ENCODE measurements at regions not wholly inside any gene's neighbourhood (a gene's known extent, or its start where the extent isn't known, plus 50 kb on each side); places are given as distances from the start of the nearest gene placed in this dataset.
"Not testable (repeated sequence)": the region's sequence is repeated elsewhere in the genome, so short reads cannot be mapped to it uniquely, and the experiment has no call there.

DNA sequence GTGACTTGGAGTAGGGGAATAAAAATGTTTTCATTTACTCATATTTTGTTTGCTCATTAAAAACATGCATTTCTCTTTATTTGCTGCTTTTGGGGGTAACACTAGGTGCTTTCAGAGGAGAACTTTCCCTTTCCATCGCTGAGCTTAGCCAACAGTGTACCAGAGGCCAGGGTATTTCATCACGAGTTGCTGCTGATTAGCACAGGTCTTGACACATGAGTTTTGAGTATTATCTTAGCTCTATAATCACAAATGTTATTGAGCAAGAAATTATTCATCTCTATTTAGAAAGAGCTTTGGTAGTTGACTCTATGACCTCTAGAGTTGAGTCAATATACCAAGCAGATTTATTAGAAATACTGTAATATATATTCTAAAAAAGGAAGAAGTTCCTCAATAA, 375.9 kb downstream of the NXPH1 start:
- DNase-seq = no peak

DNA sequence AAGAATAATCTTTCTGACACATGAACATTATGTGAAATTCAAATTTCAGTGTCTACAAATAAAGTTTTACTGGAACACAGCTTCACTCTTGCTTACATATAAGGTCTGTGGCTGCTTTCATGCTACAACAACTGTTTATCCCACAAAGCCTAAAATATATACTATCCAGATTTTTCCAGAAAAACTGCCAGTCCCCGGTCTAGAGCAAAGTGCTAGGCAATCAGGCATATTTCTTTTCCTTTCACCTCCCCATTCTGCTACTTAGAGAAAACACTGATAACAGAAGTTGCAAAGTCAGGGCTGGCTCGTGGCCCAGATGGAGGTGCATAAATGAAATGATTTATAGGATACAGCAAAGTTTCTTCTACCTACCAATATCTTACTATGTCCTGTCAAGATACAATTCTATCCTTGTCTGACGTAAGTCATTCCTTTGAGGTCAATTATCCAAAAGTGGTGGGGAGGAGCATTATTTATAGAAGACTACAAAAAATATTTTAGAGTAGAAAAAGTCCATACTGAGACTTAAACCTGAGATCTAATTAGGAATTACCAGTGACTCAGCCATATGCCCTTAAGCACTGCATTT, 384.1 kb downstream of the NXPH1 start:
- no peak for DNase-seq

DNA sequence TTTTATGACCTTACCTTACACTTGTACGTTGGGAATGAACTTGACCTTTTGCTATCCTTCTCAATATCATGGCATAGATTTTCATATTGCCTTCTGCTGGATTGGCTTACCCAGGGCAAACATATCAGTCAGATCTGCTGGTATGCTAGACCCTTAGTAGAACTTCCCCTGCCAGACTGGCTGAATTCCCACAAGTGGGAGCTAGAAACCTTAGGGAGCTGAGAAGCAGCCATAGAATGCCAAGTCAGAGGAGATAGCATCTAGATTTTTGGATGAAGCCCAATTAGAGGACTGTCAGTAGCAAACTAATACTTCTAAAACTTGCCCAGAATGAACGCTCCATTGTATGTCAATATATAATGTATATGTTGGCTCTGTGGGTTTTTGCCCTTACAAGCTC, 385.0 kb downstream of the NXPH1 start:
- no peak for DNase-seq

DNA sequence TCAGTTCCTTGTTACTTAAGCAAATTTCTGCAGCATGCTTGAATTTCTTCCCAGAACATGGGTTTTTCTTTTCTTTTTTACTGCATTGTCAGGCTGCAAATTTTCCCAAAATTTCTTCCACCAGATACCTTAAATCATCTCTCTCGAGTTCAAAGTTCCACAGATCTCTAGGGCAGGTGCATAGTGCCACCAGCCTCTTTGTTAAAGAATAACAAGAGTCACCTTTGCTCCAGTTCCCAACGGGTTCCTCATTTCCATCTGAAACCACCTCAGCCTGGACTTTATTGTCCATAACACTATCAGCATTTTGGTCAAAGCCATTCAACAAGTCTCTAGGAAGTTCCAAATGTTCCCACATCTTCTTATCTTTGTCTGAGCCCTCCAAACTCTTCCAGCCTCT, 389.2 kb downstream of the NXPH1 start:
- DNase-seq = no peak

DNA sequence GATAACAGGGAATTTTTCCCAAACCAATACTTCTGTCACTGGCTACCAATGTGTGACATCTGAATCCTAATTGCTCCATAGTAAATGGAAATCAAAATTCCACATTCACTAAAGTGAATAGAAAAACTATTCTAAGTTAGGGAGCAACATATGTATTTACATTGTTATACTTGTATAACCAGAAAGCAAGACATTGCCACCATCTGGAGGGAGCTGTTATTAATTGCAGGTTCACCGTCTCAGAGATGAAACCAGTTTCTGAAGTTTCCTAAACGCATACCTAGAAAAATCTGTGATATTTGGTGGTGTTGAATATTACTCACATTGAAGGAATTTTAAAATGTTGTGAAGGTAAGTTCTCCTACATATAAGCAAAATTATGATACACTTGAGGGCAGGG, 390.1 kb downstream of the NXPH1 start:
- DNase-seq = no peak

DNA sequence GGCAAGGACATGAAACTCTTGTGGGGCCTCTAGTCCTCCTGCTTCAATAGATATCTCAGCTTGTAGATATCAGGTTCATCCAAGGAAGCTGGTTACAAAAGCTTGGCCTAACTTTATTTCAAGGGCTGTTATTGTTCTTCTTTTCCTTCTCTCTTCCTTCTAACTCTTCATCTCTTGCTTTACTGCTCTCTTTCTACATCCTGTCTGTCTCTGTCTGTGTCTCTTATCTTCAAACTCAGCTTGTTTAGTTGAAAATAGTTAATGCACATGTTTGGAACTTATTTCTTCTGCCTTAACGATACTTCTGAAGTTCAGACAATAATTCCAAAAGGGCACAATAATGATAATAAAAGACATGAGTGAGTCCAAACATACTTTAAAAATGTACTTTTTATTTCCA, 393.9 kb downstream of the NXPH1 start:
- DNase-seq = no peak

DNA sequence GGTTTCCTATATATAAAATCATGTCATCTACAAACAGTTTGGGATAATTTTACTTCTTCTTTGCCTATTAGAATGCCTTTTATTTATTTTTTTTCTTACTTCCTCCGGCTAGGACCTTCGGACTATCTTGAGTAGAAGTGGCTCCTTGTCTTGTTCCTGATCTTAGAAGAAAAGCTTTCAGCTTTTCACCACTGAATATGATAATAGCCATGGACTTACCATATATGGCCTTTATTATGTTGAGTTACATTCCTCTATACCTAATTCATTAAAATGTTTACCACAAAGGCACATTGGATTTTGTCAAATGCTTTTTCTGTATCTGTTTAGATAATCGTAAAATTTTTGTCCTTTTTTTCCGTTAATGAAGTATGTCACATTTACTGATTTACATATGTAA, 395.7 kb downstream of the NXPH1 start:
- no peak for DNase-seq

DNA sequence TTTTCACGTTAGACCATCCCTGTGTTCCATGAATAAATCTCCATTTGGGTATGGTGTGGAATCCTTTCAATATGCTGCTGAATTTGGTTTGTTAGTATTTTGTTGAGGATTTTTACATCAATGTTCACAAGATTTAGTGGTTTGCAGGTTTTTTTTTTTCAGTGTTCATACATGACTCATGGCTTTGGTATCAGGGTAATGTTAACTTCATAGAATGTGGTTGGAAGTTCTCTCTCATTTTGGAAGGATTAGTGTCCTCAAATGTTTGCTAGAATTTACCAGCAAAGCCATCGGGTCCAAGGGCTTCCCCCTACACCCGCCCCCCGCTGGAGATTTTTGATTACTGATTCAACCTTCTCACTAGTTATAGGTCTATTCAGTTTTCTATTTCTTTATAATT, 398.0 kb downstream of the NXPH1 start:
- no peak for DNase-seq

DNA sequence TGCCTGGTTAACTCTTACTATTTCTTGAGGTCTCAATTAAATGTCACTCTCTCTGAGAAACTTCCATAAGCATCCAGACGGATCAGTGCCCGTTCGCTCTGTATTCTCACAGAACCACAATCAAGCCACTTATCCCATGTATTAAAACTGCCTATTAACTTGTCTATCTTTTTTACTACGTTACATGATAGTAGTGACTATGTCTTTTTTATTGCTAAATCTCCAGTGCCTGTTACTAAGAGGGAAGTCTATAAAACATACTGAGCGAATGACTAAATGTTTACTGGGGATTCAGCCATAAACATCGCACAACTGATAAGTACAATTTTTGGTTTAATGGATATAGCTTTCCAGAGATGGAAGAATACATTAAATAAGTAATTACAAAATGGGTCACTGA, 399.9 kb downstream of the NXPH1 start:
- no peak for DNase-seq

DNA sequence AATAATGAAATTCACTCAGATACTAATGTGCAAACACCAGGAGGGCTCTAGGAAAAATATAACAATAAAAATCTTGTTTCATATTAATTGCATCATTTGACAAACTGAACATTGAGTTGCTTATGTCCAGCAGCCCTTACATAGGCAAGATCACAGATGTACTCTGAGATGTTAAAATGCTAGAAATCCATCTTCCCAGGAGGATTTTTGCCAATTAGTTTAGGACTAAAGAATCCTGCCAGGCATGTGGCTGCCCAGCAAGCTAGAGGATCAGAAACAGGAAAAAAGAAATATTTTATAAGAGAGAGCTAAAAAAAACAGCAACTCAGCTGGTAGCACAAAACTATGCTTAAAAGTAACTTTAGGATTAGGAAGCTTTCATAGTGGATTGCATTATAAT, 407.8 kb downstream of the NXPH1 start:
- DNase-seq = no peak

DNA sequence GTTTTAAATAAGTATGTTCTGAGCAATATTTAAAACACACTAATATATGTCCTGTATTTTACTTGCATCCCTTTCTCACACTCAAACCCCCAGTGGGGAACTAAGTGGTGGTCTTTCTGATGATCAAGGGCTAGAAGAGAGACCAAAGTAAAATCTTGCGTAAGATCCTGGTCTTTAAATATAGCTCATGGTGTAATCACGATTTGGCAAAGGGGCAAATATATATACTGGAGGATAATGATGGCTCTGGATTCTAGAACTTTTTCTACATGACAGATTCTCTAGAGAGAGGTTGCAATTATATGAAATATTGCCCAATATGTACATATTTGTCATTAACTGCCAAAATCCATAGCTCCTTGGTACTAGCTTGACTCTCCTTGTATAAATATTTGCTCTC, 438.3 kb downstream of the NXPH1 start:
- DNase-seq = no peak

DNA sequence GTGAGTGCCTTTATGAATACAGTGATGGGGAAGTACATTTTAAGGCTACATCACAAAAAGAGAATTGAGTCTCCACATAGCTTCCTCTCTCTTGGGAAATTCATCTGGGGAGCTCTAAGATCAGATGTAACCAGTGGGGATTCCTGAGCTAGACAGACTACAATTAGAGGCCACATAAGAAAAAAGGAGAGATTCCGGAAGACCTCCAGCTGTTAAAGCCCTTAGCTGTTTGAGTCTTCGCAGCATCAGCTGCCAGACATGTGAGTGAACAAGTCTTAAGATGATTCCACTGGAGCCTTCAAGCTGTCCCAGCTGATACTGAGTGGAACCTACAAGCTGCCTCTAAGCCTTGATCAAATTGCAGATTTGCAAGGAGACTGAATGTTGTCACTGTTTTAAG, 448.5 kb downstream of the NXPH1 start:
- no peak for DNase-seq

DNA sequence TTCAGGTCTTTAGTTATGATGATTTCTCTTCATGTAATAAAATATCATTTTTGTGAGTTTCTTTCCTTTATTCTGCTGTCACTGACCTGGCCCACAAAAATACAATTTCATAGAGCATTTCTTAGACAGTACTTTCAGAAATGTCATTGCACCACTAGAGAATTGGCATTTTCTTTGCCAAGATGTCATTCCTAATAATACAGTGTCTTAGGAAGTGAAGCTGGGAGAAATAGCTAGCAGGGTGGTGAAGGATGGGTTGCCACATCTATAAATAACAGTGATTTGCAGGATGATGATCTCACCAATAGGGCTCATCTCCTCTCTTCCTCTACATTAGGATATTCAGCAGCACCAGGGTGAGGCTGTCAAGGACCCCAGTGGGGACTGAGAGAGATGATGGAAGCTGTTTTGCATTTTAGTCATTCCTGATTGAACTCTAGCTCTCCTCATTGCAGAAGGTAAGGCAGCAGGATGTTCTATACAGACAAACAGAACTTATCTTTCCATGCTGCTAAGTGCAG, 452.1 kb downstream of the NXPH1 start:
- DNase-seq = no peak

DNA sequence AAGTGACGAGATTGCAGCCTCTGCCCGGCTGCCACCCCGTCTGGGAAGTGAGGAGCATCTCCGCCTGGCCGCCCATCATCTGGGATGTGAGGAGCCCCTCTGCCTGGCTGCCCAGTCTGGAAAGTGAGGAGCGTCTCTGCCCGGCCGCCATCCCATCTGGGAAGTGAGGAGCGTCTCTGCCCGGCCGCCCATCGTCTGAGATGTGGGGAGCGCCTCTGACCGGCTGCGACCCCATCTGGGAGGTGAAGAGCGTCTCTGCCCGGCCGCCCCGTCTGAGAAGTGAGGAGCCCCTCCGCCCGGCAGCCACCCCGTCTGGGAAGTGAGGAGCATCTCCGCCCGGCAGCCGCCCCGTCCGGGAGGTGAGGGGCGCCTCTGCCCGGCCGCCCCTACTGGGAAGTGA, 456.9 kb downstream of the NXPH1 start:
- DNase-seq = not testable (repeated sequence)

DNA sequence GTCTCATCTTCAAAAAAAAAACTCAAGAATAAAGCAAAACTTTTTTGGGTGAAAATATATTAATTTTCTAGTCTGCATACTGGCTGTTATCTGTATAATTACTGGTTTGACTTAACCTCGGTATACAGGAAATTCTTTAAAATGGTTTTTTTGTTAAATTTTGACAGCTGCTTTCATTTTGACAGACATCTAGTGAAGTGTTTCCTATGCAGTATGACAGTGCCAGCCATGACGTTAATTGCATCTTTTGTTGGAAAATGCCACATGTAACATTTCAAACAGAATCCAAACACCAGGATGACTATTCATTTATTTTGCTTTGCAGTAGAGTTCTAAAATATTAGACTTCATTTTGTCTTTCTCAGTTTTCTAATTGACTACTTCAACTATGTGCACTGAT, 460.4 kb downstream of the NXPH1 start:
- DNase-seq = no peak

DNA sequence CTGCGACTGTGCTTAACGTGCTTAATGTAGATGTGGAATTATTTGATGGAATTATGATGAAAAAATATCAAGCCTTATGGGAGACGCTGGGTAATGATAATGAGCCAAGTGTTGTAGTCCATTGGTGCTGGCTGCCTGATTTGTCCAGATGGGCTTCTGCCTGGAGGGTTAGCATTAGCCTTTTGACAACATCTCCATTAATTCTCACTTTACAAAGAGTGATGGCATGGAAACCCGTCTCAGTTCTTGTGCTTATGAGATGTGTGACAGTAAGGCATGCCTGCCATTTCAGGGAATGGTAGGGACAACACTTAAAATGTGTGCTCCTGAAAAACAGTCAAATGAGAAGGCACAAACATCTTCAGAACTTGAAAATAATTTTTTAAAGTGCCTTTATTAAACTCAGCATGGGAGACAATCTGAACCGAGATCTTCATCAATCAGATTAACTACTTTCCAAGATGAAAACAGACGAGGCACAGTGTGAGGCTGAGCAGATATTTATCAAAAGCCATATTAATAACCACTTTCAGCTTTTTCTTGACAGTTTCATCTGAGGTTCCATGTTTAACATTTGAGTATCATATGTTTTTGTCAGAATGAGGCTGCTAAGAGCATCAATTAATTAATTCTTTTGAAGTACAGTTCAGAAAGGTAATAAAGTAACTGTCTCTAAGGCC, 473.1 kb downstream of the NXPH1 start:
- no peak for DNase-seq

DNA sequence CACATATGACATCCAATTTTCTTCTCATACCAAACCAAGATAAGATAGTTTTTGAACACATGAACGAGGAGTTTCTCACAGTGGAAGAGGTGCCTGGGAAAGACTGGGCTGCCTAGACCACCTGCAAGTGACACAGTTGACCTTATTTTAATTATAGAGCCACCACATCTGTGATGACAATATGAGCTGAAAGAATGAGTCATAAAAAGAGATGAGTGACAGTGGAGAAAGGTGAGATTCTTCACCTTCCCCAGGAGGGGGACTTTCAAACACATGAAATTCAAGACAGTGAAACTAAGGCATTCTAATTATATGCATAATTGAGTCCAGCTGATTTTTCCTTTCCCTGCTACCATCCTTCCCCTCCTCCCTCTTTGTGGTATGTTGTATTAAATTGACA, 475.5 kb downstream of the NXPH1 start:
- DNase-seq = no peak

DNA sequence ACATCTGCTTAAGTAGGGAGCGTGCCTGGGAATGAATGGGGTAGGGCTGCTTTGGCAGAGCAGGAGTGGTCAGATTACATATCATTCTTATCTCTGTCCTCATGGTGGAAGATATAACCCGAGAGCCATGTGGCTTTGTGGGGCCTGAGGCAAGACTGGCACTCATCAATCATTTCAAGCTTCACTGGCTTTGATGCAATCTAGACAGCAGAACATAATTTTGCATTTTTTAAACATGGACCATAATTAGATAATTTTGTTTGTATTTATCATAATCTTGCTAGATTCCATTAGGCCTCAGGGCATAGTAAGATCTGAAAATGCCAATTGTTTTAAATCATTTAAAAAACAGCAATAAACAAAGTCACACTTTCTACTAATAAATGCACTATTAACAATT, 480.3 kb downstream of the NXPH1 start:
- no peak for DNase-seq

DNA sequence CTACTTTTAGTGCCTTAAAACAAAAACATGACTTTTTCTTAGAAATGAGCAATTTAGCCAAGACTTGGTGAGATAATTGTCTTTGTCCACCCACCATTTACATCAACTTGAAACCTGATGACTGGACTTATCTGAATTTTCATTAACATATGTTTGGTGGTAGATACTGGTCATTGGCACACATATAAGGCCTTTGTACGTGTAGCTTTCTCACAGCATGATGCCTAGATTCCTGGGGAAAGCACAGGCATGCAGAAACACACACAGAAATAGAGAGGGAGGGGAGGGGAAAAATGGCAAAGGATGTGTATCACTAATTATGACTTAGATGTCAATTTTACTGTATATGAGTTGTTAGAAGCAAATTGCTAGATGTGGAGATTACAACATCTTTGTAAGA, 488.4 kb downstream of the NXPH1 start:
- no peak for DNase-seq

DNA sequence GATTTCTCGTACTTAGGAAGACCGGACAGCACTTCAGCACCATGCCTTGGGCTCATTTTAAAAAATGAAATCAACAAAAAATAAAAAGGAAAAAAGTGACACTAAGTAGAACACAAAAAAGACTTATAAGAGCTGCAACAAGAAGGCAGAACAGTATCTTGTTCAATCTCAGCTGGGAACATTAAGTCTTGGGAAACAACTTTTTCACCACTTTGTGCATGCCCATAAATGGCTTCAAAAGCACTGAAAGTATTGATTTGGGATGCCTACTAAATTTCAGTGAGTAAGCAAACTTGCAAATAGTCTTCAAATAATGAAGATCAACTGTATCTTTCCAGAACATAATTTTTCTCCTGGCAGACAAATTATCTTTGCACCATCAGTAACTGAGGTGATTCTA, 489.3 kb downstream of the NXPH1 start:
- no peak for DNase-seq

DNA sequence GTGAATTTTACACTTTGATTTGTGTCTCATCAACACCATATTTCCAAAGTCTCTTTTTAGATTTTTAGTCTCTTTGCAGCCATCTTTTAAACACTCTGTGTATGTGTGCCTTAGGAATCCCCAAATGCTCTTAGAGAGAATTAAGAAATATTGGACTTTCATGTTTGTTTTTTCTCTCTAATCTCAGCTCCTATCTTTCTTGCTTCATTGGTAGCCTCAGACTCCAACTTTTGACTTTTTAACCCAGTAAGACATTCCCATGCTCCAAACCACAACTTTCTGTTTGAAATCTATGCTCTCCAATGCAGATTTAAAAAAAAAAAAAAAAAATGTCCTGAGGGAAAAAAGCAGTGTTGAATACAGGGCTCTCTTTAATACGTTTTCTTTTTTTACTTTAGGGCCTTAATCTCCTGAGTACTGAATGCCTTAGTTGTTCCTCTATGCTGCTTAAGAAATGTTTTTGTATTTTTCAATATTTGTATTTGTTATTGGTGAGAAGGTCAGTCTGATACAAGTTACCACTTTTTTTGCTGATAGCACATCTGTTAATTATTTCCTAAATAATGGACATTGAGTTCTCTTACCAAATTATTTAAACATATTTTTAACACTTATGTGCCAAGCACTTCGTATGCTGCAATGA, 489.9 kb downstream of the NXPH1 start:
- DNase-seq = no peak

DNA sequence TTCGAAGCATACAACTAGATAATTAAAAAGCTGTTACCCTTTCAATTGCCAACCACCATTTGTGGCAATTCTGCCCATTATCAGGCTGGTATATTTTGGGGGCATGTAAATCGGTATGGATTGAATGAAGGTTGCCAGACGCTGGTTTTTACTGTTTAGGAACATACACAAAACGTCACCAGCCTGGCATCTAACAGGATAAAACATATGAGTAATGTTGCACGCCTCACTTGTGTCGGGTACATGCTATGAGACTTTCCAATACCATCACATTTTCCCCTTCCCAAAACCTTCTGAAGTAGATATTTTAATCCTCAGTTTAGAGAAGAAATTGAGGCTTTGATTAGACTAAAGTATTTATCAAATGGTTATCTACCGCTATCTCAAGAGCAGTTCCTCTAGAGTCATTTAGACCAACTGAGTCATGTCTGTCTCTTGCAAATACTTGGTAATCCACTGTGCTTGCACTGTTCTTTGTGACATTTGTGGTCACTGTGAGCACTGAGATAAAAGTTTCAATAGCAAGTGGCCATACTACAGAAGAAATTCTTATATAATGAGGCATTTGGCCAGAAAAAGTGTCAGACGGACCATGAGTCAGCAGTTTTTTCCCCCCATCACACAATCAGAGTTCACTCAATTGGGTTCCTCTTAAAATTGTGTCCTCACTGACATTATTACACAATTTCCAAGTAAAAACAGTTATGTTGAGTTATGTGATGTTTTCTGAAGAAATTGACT, 498.7 kb downstream of the NXPH1 start:
- DNase-seq = no peak

DNA sequence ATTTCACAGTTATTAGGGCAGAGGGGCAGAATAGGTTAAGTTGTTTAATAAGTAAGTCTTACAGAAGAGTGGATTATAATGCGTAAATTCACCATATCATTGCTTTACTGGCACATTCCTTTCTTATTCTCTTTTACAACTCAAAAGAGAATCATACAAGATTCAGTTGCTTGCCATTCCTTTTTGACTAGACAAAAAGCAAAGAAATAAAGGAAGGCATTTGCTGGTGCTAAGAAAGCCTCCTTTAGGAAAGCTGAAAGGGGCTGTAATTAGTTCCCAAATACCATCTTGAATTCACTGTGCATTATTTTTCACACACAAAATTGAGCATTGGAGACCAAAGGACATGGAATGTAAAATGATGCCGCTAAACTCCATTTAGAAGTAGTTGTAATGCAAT, 499.3 kb downstream of the NXPH1 start:
- DNase-seq = no peak

DNA sequence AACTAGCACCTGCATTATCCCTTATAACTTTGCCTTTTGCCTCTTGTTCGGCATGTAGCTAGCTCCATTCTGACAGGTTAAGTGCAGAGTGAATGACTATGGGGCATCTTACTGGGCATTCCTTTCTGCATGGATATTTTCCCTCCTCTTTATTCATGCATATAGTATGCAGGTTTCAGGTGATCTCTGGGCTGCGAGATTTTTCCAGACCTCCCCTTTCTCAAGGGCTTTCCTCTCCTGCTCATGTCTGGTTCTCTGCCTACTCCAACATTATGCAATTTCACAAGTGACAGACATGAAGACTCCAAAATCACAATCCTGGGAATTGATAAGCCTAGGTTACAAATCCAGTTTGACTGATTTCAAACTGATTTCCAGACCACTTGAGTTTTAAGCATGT, 503.8 kb downstream of the NXPH1 start:
- DNase-seq = no peak

Measured in activated CD4-positive, alpha-beta T cell treated with anti-CD3 and anti-CD28 coated beads, Interleukin-2, Interleukin-6, amounts not matched to agents 100 ng/mL and 50 ng/mL, durations not matched to agents 16 hours and 8 hours (primary cell).